Panc1 (cell line): ENCODE measurements at regions not wholly inside any gene's neighbourhood (a gene's known extent, or its start where the extent isn't known, plus 50 kb on each side); places are given as distances from the start of the nearest gene placed in this dataset.

Experiments
- ATAC-seq: fragments of 200-7000 bp; cut with Tn5 transposase; 2 replicates; pipeline ENCODE4 v1.9.1; 2020; ENCODE audit warnings: mild to moderate bottlenecking, moderate library complexity
- BruUV-seq: library from RNA; stranded (reverse); fragments of 400-500 nt; replicated peaks from 2 replicates; lab custom pipeline; 2021; lab: Mats Ljungman, UMichigan
- CTCF ChIA-PET: fragments of 300-600 bp; sonication (Branson Sonifier 250); formaldehyde crosslinking; loops from one replicate; lab custom pipeline; 2022; ENCODE audit warnings: antibody characterized with exemption; lab: Charles Lee
- POLR2A ChIA-PET: fragments of 300-600 bp; sonication (Branson Sonifier 250); formaldehyde crosslinking; loops from one replicate; lab custom pipeline; 2022; ENCODE audit warnings: antibody characterized with exemption; lab: Charles Lee
- DNase-seq: peaks from one replicate; pipeline ENCODE4 v3.0.0-alpha.2; 2010; ENCODE audit warnings: low read depth, low spot score
- H3K27ac ChIP-seq: 2 replicates; pipeline ENCODE4 v1.5.1; 2011; ENCODE audit warnings: mild to moderate bottlenecking, low read length, inconsistent platforms
- H3K27me3 ChIP-seq: fragments of 200-500 bp; sonication (Bioruptor generic); 2 replicates; pipeline ENCODE4 v1.6.0; 2014; ENCODE audit warnings: low read length, inconsistent platforms; ENCODE audit not compliant: control insufficient read depth, insufficient read depth
- H3K36me3 ChIP-seq: fragments of 200-500 bp; sonication (Bioruptor generic); 2 replicates; pipeline ENCODE4 v1.5.1; 2014; ENCODE audit warnings: inconsistent platforms, mild to moderate bottlenecking, low read length, moderate library complexity; ENCODE audit not compliant: control insufficient read depth, insufficient read depth
- H3K4me1 ChIP-seq: 2 replicates; pipeline ENCODE4 v1.5.1; 2011; ENCODE audit warnings: inconsistent platforms, mild to moderate bottlenecking, low read length, moderate library complexity; ENCODE audit not compliant: control insufficient read depth, insufficient read depth
- H3K4me3 ChIP-seq, 2 experiments: 2 replicates each; pipeline ENCODE4 v1.5.1; 2011 to 2012; ENCODE audit warnings: low read depth in 2 of 2, low read length in 2 of 2, mild to moderate bottlenecking in 2 of 2, inconsistent platforms in 1 of 2, moderate library complexity in 1 of 2
- H3K9me3 ChIP-seq: fragments of 200-500 bp; sonication (Bioruptor generic); 2 replicates; pipeline ENCODE4 v1.5.1; 2014; ENCODE audit warnings: low read depth, mild to moderate bottlenecking, inconsistent platforms, low read length, moderate library complexity; ENCODE audit not compliant: control insufficient read depth, insufficient read depth
- CTCF ChIP-seq: fragments of 450-650 bp; IDR thresholded peaks from 2 replicates; pipeline ENCODE4 v1.5.1; 2017; ENCODE audit warnings: mild to moderate bottlenecking
- POLR2AphosphoS5 ChIP-seq: IDR thresholded peaks from 2 replicates; pipeline ENCODE4 v1.6.1; 2012; ENCODE audit warnings: mild to moderate bottlenecking, low read depth, low read length, moderate library complexity
- REST ChIP-seq, 2 experiments: IDR thresholded peaks; 2 replicates each; pipeline ENCODE4 v1.6.1; 2011 to 2012; ENCODE audit warnings: low read depth in 2 of 2, control low read depth in 1 of 2, low read length in 1 of 2, mild to moderate bottlenecking in 1 of 2, moderate library complexity in 1 of 2; ENCODE audit not compliant: insufficient read depth in 1 of 2
- SIN3A ChIP-seq: IDR thresholded peaks from 2 replicates; pipeline ENCODE4 v1.6.1; 2012; ENCODE audit warnings: low read depth, mild to moderate bottlenecking, low read length, moderate library complexity, borderline replicate concordance; ENCODE audit not compliant: insufficient read depth
- TCF7L2 ChIP-seq: IDR thresholded peaks from 2 replicates; pipeline ENCODE4 v1.6.1; 2011; ENCODE audit warnings: mild to moderate bottlenecking, low read depth, low read length, inconsistent platforms
- in situ Hi-C: cut with HindIII; loops from 2 replicates; pipeline ENCODE4 v1.10.0; 2016; ENCODE audit warnings: low sequenced_read_pairs, low pct_unique_long_range_greater_than_20kb
- intact Hi-C: fragments of 100-400 bp; cut with micrococcal nuclease; formaldehyde crosslinking; loops from one replicate; pipeline ENCODE4 v1.10.0; 2022; ENCODE audit not compliant: unreplicated experiment

- ChIA-PET POLR2A (no interaction called here), CTCF (no interaction called here)
- no peak for DNase-seq
- intact Hi-C loops (no loop called here), in situ Hi-C loops (no loop called here)
- Histone ChIP-seq H3K9me3 (no peaks in the 10 kb centered on the region), H3K4me3 (no peak overlapping the region), H3K27me3 (peaks cover 14% of the 10 kb centered on the region; the same call in 1 of the 2 replicates), H3K4me1 (no peaks in the 10 kb centered on the region), H3K36me3 (no peaks in the 10 kb centered on the region), H3K27ac (no peak overlapping the region)
- TF ChIP-seq POLR2AphosphoS5 (no peak), TCF7L2 (no peak), CTCF (no peak), SIN3A (no peak), REST (IDR thresholded peaks at IDR 0.05; ENCODE audit: insufficient read depth in 1 of 2, low read depth in 2 of 2, low read length in 1 of 2) (no peak)
- ATAC-seq, result no peak
- BruUV-seq, result no TSS peak
Observed at GRCh38 chr10:125397608-125398007, 237.2 kb upstream of the CTBP2 start.

DNA sequence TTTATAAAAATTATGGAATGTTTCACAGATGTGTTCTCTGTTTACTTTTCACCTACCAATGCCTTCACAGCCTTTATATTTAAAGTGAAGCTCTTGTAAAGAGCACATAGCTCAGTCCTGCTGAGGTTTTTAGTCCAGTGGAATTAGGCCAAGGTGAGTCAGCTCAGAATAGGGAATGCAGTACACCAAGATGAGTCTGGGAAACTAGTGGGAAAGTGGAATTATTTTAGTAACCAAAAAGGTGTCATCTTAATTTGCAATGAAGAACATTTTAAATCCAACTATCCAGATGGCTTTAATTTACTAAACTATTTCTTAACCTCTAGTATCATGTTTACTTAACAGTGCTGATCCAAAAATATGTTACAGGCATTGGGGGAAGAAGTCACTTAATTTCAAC is 236.3 kb upstream of the CTBP2 start:
- Histone ChIP-seq H3K9me3 (no peaks in the 10 kb centered on the region), H3K27me3 (peaks cover 14% of the 10 kb centered on the region; the same call in 1 of the 2 replicates), H3K36me3 (no peaks in the 10 kb centered on the region), H3K27ac (no peak overlapping the region), H3K4me3 (no peak overlapping the region), H3K4me1 (no peaks in the 10 kb centered on the region)
- no peak for TF ChIP-seq POLR2AphosphoS5
- no peak for TF ChIP-seq CTCF
- no peak for TF ChIP-seq REST (IDR thresholded peaks at IDR 0.05; ENCODE audit: insufficient read depth in 1 of 2, low read depth in 2 of 2, low read length in 1 of 2)
- no peak for TF ChIP-seq SIN3A
- no peak for TF ChIP-seq TCF7L2
- in situ Hi-C loops, result no loop called here
- intact Hi-C loops, result no loop called here
- ChIA-PET CTCF (no interaction called here), POLR2A (no interaction called here)
- ATAC-seq (no peak), DNase-seq (no peak)
- BruUV-seq, result no TSS peak
